ENCODE measurements at regions not wholly inside any gene's neighbourhood (a gene's known extent, or its start where the extent isn't known, plus 50 kb on each side); places are given as distances from the start of the nearest gene placed in this dataset.
"Not testable (repeated sequence)": the region's sequence is repeated elsewhere in the genome, so short reads cannot be mapped to it uniquely, and the experiment has no call there.

DNA sequence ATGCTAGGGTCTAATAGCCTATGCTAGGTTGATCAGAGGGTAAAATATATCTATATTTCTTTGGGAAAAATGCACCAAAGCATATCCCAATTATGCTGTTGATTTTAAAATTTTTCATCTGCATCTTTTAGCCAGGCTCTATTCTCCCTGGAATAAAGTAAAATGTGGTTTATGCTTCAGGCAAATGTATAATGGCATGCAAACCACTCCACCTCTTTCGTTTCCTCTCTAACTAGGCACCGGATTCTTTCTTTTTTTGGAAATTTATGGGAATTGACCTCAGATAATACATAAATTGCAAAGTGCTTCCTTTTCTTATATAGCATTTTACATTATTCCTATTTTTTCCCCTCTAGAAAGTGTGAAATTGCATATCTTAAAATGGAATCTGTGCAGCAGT is 386.5 kb downstream of the OLFM4 start:
- 87% methylated on average over 2 of the region's 2 CpGs for WGBS (ENCODE audit: insufficient coverage, low lambda C conversion rate)
- Histone ChIP-seq H3K27ac (ENCODE audit: low read length) (no peak overlapping the region), H3K27me3 (ENCODE audit: control insufficient read depth, insufficient read depth, low read length) (no peaks in the 10 kb centered on the region), H3K36me3 (ENCODE audit: control insufficient read depth, insufficient read depth, low read length) (no peaks in the 10 kb centered on the region), H3K9me3 (ENCODE audit: control insufficient read depth, low read depth, low read length) (no peaks in the 10 kb centered on the region), H3K4me3 (ENCODE audit: low read length) (no peak overlapping the region), H3K4me1 (ENCODE audit: control insufficient read depth, insufficient read depth, low read length) (no peaks in the 10 kb centered on the region)
- DNase-seq = no peak

DNA sequence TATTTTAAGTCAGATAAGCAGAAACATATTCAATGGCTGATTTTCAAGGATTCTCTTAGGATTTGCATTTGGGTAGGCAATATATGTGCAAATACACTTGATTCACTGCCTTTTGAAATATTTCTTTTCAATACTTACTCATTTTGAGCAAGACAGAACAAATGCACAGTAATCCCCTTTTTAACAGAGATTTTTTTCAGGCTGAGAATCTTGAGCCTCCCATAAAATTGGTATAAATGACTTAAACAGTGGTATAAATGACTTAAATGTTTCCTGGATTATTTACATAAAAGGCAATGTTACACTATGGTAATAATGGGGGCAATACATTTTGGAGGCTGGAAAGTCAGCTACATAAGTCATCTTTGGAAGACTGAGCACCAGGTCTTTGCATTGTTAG is 389.0 kb downstream of the OLFM4 start:
- no peaks in the 10 kb centered on the region for H3K4me1 ChIP-seq (ENCODE audit: control insufficient read depth, insufficient read depth, low read length)
- no peaks in the 10 kb centered on the region for H3K36me3 ChIP-seq (ENCODE audit: control insufficient read depth, insufficient read depth, low read length)
- DNase-seq = no peak
- no peak overlapping the region for H3K27ac ChIP-seq (ENCODE audit: low read length)
- H3K4me3 ChIP-seq (ENCODE audit: low read length) = no peak overlapping the region
- no peaks in the 10 kb centered on the region for H3K9me3 ChIP-seq (ENCODE audit: control insufficient read depth, low read depth, low read length)
- no peaks in the 10 kb centered on the region for H3K27me3 ChIP-seq (ENCODE audit: control insufficient read depth, insufficient read depth, low read length)

DNA sequence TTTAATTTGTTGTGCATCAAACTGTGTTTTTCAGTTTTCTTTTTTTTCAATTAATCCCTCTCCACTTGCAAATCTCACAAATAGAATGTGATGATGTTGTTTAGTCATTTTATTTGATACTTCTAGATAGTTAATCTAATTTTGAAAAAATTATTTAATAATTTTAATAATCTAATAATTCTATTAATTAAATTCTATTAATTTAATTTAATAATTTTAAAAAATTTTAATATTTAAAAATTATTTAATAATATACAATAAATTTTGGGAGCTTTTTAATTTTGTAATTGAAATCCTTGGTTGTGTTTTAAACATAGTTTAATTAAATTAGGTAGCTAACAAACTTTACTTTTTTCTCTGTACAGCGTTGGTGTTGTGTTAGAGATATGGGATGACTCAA is 393.8 kb downstream of the OLFM4 start:
- DNase-seq = no peak
- no CpG with 5 or more reads among the region's 1 CpG for WGBS (ENCODE audit: insufficient coverage, low lambda C conversion rate)

DNA sequence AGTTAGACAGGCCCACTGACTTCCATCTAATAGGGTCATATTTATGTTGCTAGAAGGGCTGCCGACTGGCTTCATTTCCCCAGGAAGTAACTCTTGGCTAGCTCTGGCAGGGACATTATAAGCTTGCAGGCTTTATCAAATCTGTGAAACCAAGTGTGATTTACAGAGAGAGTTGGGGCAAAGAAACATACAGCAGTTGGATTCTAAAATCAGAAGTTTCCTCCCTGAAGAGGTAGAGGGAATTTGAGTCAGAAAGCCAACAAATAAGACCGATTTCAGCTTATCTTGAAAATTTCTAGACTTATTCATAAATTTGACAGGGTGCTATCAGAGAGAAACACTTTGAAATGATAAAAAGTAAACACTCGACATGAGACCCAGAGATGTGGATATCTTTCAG is 407.8 kb downstream of the OLFM4 start:
- Histone ChIP-seq H3K4me1 (ENCODE audit: control insufficient read depth, insufficient read depth, low read length) (no peaks in the 10 kb centered on the region), H3K27ac (ENCODE audit: low read length) (no peak overlapping the region), H3K36me3 (ENCODE audit: control insufficient read depth, insufficient read depth, low read length) (no peaks in the 10 kb centered on the region), H3K9me3 (ENCODE audit: control insufficient read depth, low read depth, low read length) (peaks cover 9% of the 10 kb centered on the region), H3K27me3 (ENCODE audit: control insufficient read depth, insufficient read depth, low read length) (no peaks in the 10 kb centered on the region), H3K4me3 (ENCODE audit: low read length) (no peak overlapping the region)
- 70% methylated on average over 2 of the region's 3 CpGs for WGBS (ENCODE audit: insufficient coverage, low lambda C conversion rate)
- no peak for DNase-seq

More for the DNA sequence above, 393.8 kb downstream of the OLFM4 start:
- H3K27me3 ChIP-seq (ENCODE audit: control insufficient read depth, insufficient read depth, low read length) = no peaks in the 10 kb centered on the region
- H3K4me1 ChIP-seq (ENCODE audit: control insufficient read depth, insufficient read depth, low read length) = no peaks in the 10 kb centered on the region
- no peak overlapping the region for H3K4me3 ChIP-seq (ENCODE audit: low read length)
- H3K9me3 ChIP-seq (ENCODE audit: control insufficient read depth, low read depth, low read length) = no peaks in the 10 kb centered on the region
- no peaks in the 10 kb centered on the region for H3K36me3 ChIP-seq (ENCODE audit: control insufficient read depth, insufficient read depth, low read length)
- H3K27ac ChIP-seq (ENCODE audit: low read length) = no peak overlapping the region

DNA sequence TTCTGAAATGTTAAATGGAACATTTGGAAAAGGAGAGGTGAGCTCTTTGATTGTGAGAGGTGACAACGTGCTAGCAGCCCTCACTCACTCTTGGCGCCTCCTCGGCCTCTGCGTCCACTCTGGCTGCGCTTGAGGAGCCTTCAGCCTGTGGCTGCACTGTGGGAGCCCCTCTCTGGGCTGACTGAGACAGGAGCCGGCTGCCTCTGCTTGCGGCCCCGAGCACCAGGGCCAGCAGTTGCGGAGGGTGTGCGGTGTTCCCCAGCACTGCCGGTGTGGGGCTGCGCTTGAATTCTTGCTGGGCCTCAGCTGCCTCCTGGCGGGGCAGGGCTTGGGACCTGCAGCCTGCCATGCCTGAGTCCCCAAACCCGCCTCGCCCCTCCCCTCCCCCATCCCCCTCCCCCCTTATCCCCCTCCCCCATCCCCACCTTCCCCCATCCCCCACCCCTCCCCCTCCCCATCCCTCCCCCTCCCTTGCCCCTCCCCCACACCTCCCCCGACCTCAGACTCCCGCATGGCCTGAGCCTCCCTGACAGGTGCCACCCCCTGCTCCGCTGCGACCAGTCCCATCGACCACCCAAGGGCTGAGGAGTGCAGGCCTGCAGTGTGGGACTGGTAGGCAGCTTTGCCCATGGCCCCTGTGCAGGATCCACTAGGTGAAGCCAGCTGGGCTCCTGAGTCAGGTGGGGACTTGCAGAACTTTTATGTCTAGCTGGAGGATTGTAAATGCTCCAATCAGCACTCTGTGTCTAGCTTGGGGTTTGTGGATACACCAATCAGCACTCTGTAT is 411.0 kb downstream of the OLFM4 start:
- H3K27ac ChIP-seq (ENCODE audit: low read length) = no peak overlapping the region
- no peak for DNase-seq
- H3K27me3 ChIP-seq (ENCODE audit: control insufficient read depth, insufficient read depth, low read length) = no peaks in the 10 kb centered on the region
- peaks cover 9% of the 10 kb centered on the region for H3K9me3 ChIP-seq (ENCODE audit: control insufficient read depth, low read depth, low read length)
- no peak overlapping the region for H3K4me3 ChIP-seq (ENCODE audit: low read length)
- H3K4me1 ChIP-seq (ENCODE audit: control insufficient read depth, insufficient read depth, low read length) = no peaks in the 10 kb centered on the region
- no peaks in the 10 kb centered on the region for H3K36me3 ChIP-seq (ENCODE audit: control insufficient read depth, insufficient read depth, low read length)
- no CpG with 5 or more reads among the region's 20 CpGs for WGBS (ENCODE audit: insufficient coverage, low lambda C conversion rate)

DNA sequence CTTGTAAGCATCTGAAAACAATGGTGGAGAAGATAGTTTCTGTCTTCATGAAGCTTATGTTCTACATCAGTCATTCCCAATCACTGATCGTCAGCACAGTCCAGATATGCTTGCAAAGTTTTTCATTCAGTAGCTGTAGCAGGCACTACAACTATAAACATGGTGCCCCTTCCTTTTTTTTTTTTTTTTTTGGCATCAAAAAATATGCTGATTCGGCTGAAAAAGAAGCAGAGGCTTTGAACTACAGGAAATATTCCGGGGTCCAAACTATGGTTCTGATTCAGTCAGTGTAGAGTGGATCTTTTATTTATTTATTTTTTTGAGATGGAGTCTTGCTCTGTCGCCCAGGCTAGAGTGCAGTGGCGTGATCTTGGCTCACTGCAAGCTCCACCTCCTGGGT is 414.4 kb downstream of the OLFM4 start:
- DNase-seq = no peak
- Histone ChIP-seq H3K27me3 (ENCODE audit: control insufficient read depth, insufficient read depth, low read length) (no peaks in the 10 kb centered on the region), H3K27ac (ENCODE audit: low read length) (no peak overlapping the region), H3K4me3 (ENCODE audit: low read length) (no peak overlapping the region), H3K9me3 (ENCODE audit: control insufficient read depth, low read depth, low read length) (peaks cover 9% of the 10 kb centered on the region), H3K4me1 (ENCODE audit: control insufficient read depth, insufficient read depth, low read length) (no peaks in the 10 kb centered on the region), H3K36me3 (ENCODE audit: control insufficient read depth, insufficient read depth, low read length) (no peaks in the 10 kb centered on the region)
- WGBS (ENCODE audit: insufficient coverage, low lambda C conversion rate) = no CpG with 5 or more reads among the region's 5 CpGs

DNA sequence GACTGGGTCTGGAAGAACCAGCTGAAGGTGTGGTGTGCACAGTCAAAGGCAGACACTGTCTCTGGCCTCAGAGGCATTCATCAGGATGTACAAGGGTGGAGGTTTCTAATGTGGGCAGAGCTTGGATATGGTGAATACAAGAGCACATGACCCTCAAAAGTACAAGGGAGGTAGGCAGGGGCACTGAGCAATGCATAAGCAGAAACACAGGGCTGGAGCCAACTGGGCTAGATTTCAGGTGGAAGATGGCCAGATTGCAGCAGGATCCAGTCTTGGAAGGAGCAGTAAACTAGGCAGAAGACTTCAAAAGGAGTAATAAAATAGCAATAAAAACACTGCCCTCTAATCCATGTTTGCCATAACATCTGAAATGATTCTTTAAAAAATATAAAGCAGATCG is 417.1 kb downstream of the OLFM4 start:
- Histone ChIP-seq H3K9me3 (ENCODE audit: control insufficient read depth, low read depth, low read length) (peaks cover 2% of the 10 kb centered on the region), H3K36me3 (ENCODE audit: control insufficient read depth, insufficient read depth, low read length) (no peaks in the 10 kb centered on the region), H3K4me1 (ENCODE audit: control insufficient read depth, insufficient read depth, low read length) (no peaks in the 10 kb centered on the region), H3K27ac (ENCODE audit: low read length) (no peak overlapping the region), H3K4me3 (ENCODE audit: low read length) (no peak overlapping the region), H3K27me3 (ENCODE audit: control insufficient read depth, insufficient read depth, low read length) (no peaks in the 10 kb centered on the region)
- WGBS (ENCODE audit: insufficient coverage, low lambda C conversion rate) = 100% methylated on average over 1 of the region's 1 CpG
- DNase-seq = no peak

DNA sequence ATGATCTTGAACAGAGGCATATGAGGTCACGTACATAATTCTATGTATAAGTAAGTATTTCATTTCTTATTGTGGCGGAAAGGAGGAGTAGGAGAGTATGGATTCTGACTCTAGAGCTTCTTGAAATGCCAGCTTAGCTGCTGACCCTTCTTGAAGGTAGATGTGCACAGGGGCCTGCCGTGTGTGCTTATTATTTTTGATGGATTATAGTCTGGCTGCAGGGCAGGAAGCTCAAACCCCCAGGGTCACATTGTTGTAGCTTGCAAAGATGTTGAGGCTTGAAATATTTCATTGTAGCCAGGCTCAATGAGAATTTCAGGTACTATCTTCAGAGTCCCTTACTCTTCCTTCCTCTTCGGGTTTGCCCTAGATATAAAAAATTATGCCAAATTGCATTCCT is 418.8 kb downstream of the OLFM4 start:
- no peak overlapping the region for H3K27ac ChIP-seq (ENCODE audit: low read length)
- H3K4me1 ChIP-seq (ENCODE audit: control insufficient read depth, insufficient read depth, low read length) = no peaks in the 10 kb centered on the region
- H3K27me3 ChIP-seq (ENCODE audit: control insufficient read depth, insufficient read depth, low read length) = no peaks in the 10 kb centered on the region
- peaks cover 3% of the 10 kb centered on the region for H3K9me3 ChIP-seq (ENCODE audit: control insufficient read depth, low read depth, low read length)
- DNase-seq = no peak
- no peaks in the 10 kb centered on the region for H3K36me3 ChIP-seq (ENCODE audit: control insufficient read depth, insufficient read depth, low read length)
- no peak overlapping the region for H3K4me3 ChIP-seq (ENCODE audit: low read length)
- no CpG with 5 or more reads among the region's 4 CpGs for WGBS (ENCODE audit: insufficient coverage, low lambda C conversion rate)

DNA sequence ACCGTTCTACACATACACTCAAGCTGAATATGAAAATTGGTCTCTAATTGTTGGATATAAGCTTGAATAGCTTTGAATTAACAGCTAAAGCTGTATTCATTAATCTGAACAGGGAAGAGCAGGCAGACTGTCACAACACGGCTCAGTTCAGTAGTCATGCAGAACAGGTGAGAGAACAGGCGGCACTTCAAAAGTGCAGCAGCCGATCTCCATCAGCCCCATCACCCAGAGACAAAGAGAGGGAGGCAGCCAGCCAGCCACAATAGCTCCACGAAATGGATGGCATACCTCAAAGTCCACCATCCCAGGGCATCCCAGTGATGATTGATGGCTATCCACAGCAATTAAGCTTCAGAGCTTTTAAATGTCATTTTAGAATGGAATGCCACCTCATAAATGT is 419.2 kb downstream of the OLFM4 start:
- Histone ChIP-seq H3K9me3 (ENCODE audit: control insufficient read depth, low read depth, low read length) (peaks cover 7% of the 10 kb centered on the region), H3K27me3 (ENCODE audit: control insufficient read depth, insufficient read depth, low read length) (no peaks in the 10 kb centered on the region), H3K4me1 (ENCODE audit: control insufficient read depth, insufficient read depth, low read length) (no peaks in the 10 kb centered on the region), H3K27ac (ENCODE audit: low read length) (no peak overlapping the region), H3K36me3 (ENCODE audit: control insufficient read depth, insufficient read depth, low read length) (no peaks in the 10 kb centered on the region), H3K4me3 (ENCODE audit: low read length) (no peak overlapping the region)
- no peak for DNase-seq
- WGBS (ENCODE audit: insufficient coverage, low lambda C conversion rate) = no CpG with 5 or more reads among the region's 5 CpGs

DNA sequence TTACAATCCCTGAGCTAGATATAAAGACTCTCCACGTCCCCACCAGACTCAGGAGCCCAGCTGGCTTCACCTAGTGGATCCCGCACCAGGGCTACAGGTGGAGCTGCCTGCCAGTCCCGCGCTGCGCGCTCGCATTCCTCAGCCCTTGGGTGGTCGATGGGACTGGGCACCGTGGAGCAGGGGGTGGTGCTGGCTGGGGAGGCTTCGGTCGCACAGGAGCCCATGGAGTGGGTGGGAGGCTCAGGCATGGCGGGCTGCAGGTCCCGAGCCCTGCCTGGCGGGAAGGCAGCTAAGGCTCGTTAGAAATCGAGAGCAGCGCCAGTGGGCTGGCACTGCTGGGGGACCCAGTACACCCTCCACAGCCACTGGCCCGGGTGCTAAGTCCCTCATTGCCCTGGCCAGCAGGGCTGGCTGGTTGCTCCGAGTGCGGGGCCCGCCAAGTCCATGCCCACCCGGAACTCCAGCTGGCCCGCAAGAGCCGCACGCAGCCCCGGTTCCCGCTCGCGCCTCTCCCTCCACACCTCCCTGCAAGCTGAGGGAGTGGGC is 423.7 kb downstream of the OLFM4 start:
- H3K4me1 ChIP-seq (ENCODE audit: control insufficient read depth, insufficient read depth, low read length); DNase-seq; H3K27me3 ChIP-seq (ENCODE audit: control insufficient read depth, insufficient read depth, low read length); H3K36me3 ChIP-seq (ENCODE audit: control insufficient read depth, insufficient read depth, low read length); H3K27ac ChIP-seq (ENCODE audit: low read length); H3K9me3 ChIP-seq (ENCODE audit: control insufficient read depth, low read depth, low read length); H3K4me3 ChIP-seq (ENCODE audit: low read length): not testable (repeated sequence)
- WGBS (ENCODE audit: insufficient coverage, low lambda C conversion rate) = no CpG with 5 or more reads among the region's 29 CpGs

DNA sequence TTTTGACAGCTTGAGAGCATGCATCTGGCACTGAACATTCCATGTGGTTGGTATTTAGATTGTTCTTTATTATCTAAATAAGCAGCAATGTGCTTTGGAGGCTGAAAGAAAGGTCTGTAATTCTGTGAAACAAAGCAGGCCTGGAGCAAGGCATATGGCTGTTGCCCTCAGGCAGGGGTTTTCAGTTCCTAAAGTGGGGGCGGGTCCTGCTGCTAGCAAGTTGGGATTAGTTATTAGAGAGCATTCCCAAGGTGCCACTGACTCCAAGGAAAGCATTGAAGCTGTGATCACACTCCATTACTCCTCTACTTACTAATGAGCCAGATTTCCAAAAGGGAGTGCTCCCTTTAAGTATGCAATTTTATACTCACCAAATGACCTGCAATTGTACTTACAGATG is 432.2 kb downstream of the OLFM4 start:
- no peak overlapping the region for H3K27ac ChIP-seq (ENCODE audit: low read length)
- DNase-seq = no peak
- WGBS (ENCODE audit: insufficient coverage, low lambda C conversion rate) = no CpG with 5 or more reads among the region's 1 CpG
- no peaks in the 10 kb centered on the region for H3K9me3 ChIP-seq (ENCODE audit: control insufficient read depth, low read depth, low read length)
- H3K36me3 ChIP-seq (ENCODE audit: control insufficient read depth, insufficient read depth, low read length) = no peaks in the 10 kb centered on the region
- no peaks in the 10 kb centered on the region for H3K4me1 ChIP-seq (ENCODE audit: control insufficient read depth, insufficient read depth, low read length)
- no peaks in the 10 kb centered on the region for H3K27me3 ChIP-seq (ENCODE audit: control insufficient read depth, insufficient read depth, low read length)
- no peak overlapping the region for H3K4me3 ChIP-seq (ENCODE audit: low read length)
